Skeletal muscle cell (primary cell): ENCODE measurements at regions not wholly inside any gene's neighbourhood (a gene's known extent, or its start where the extent isn't known, plus 50 kb on each side); places are given as distances from the start of the nearest gene placed in this dataset.
A peak's percentile ranks its signal among the peaks of the same experiment; 100 is the strongest.
"Not testable (repeated sequence)": the region's sequence is repeated elsewhere in the genome, so short reads cannot be mapped to it uniquely, and the experiment has no call there.

Experiments
- DNase-seq: peaks from one replicate; pipeline ENCODE4 v3.0.0-alpha.2; 2010; ENCODE audit warnings: low read depth
- H3K4me3 ChIP-seq: 2 replicates; pipeline ENCODE4 v1.5.1; 2011; ENCODE audit warnings: low read depth, mild to moderate bottlenecking, control low read depth, low read length, moderate library complexity

DNA sequence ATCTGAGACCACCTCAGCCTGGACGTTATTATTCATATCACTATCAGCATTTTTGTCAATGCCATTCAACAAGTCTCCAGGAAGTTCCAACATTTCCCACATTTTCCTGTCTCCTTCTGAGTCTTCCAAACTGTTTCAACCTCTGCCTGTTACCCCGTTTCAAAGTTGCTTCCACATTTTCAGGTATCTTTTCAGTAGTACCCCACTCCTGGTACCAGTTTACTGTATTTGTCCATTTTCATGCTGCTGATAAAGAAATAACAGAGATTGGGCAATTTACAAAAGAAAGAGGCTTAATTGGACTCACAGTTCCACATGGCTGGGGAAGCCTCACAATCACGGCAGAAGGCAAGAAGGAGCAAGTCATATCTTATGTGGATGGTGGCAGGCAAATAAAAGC lies 565.5 kb downstream of the FRK start:
- no peak for DNase-seq
- no peak overlapping the region for H3K4me3 ChIP-seq

DNA sequence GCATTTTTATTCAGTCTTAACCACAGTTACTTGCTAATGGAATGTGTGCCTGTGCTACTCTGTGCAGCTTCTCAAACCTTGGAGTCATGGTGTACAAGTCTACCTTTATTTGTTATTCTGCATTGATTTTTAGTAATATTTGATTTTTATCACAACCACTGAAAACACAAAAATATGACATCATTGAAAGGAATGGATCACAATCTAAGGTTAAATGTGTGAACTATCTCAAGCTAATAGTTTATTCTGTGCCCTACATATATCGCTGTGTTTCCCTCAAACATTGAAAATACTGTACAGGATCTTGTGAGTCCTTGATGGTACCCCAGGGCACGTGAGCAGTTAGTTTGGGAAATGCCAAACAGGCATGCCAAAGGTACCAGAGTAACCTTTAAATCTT lies 573.4 kb downstream of the FRK start:
- no peak for DNase-seq
- no peak overlapping the region for H3K4me3 ChIP-seq

DNA sequence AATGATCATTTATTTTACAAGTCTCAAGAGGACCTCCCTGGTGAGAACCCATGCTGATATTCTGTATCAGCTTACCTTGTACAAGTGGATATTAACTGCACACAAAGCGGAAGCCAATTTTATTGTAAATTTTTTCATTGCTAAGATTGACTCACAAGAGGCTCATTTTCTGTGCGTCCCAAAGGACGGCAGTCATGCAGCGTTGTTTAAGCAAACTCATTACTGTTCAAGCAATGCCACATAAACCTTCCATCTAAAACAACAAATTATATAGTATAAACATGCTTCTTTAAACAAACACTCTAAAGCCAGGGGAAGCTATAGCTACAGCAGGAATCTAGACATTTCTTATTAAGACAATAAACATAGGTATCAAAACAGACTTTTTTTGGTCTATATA lies 575.3 kb downstream of the FRK start:
- no peak for DNase-seq
- no peak overlapping the region for H3K4me3 ChIP-seq

- not testable (repeated sequence) for DNase-seq
Measured at GRCh38 chr6:115480543-115480942, 580.1 kb downstream of the FRK start.

GRCh38 chr6:115474443-115475041 lies 586.1 kb downstream of the FRK start:
- no peak for DNase-seq
- no peak overlapping the region for H3K4me3 ChIP-seq

More at GRCh38 chr6:115480543-115480942, 580.1 kb downstream of the FRK start:
- not testable (repeated sequence) for H3K4me3 ChIP-seq

- H3K4me3 ChIP-seq = no peak overlapping the region
- no peak for DNase-seq
Measured at GRCh38 chr6:115468272-115469005, 592.3 kb downstream of the FRK start.

- no peak overlapping the region for H3K4me3 ChIP-seq
- no peak for DNase-seq
Measured at GRCh38 chr6:115467726-115468125, 593.0 kb downstream of the FRK start.

DNA sequence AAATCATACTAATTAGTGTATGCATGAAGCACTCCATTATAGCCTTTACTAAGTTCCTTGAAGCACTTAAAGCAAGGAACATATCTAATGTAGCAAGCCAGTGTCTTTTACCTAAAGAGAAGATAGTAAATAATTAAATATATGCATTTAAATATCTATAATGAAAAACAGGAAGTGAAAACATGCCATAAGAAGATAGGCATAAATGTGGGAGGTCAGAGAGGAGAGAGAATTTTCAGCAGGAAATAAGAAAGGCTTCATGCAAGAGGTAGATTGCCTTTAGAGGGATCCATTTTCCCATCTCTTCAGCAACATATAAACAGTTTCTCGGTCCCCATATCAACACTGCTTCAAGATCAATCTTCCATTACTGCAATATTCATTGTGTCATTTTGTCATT lies 599.8 kb downstream of the FRK start:
- no peak for DNase-seq
- no peak overlapping the region for H3K4me3 ChIP-seq

- no peak overlapping the region for H3K4me3 ChIP-seq
- DNase-seq = no peak
Measured at GRCh38 chr6:115456848-115457247, 603.8 kb downstream of the FRK start.

DNA sequence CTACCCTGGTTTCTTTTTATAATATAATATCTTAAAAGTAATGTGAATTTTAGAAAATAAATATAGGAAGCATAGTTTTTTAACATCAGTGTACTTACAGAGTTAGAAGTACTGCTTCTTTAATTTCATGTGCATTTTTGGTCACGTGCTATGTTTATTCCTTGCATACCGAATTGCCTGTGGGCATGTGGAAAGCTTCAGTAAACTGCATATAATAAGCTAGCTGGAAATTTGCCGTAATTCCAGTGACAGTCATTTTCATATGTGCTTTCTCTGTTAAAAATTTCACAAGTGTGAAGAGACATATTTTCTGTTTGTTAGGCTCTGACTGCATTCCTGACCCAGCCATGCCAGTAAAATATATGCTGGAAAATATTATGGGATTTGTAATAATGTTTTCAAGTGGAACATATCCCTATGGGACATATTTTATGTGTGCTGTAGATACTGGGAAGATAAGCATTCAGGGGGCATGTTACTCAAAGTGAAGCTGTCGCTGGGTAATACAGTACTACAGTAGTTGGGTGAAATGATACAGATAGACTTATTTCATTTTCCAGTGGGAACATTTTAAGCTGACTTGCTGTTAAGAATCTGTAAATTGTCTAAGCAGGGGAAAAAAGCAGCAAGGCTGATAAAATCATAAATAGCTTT lies 616.7 kb downstream of the FRK start:
- no peak overlapping the region for H3K4me3 ChIP-seq
- no peak for DNase-seq

DNA sequence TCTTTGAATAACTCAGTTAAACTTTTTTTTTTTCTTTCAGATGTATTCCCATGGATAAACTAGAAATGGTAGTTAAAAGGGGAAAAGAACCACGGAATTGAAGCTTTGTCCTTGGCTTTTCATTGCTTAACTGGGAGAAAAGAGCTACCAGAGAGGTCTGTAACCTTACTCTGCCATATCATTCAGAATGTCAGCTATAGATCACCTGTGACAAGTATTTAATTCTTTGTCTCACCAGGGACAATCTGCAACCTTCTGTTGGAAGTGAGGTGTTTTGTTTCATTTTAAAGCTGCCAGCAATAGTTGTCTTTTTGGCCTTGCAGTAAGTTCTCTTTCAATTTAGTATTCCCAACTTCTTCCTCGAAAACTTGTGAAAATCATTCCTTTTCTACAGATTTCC lies 618.4 kb downstream of the FRK start:
- no peak for DNase-seq
- H3K4me3 ChIP-seq = no peak overlapping the region

DNA sequence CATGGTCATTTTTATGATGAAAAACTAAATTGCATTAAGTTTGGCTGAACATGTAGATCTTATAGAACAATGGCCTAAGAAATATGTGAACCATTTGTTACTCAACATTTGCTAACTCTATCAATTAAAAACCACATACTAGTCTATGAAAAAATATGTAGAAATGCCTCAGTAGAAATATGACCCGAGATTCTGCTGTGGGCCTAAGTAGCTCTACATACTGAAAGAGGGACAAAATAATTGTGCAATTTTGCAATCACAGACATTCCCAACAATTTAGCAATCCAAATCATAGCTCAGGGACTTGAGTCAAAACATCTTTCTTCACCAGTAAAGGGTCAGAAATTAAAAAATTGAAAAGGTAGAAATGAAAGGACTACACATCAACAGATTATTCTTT lies 619.0 kb downstream of the FRK start:
- no peak overlapping the region for H3K4me3 ChIP-seq
- peak; percentile 0 for DNase-seq

- no peak overlapping the region for H3K4me3 ChIP-seq
- DNase-seq = no peak
Measured at GRCh38 chr6:115415378-115415777, 645.3 kb downstream of the FRK start.

DNA sequence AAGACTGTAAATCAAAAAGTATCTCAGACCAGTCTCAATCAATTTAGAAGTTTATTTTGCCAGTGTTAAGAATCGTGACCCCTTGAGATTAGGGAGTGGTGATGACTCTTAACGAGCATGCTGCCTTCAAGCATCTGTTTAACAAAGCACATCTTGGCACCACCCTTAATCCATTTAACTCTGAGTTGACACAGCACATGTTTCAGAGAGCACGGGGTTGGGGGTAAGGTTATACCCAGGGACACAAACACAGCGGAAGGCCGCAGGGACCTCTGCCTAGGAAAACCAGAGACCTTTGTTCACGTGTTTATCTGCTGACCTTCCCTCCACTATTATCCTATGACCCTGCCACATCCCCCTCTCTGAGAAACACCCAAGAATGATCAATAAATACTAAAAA lies 645.8 kb downstream of the FRK start:
- not testable (repeated sequence) for DNase-seq, H3K4me3 ChIP-seq

- no peak for DNase-seq
- H3K4me3 ChIP-seq = no peak overlapping the region
Measured at GRCh38 chr6:115411756-115412155, 648.9 kb downstream of the FRK start.

- H3K4me3 ChIP-seq = no peak overlapping the region
- DNase-seq = no peak
Measured at GRCh38 chr6:115404446-115404845, 656.2 kb downstream of the FRK start.

DNA sequence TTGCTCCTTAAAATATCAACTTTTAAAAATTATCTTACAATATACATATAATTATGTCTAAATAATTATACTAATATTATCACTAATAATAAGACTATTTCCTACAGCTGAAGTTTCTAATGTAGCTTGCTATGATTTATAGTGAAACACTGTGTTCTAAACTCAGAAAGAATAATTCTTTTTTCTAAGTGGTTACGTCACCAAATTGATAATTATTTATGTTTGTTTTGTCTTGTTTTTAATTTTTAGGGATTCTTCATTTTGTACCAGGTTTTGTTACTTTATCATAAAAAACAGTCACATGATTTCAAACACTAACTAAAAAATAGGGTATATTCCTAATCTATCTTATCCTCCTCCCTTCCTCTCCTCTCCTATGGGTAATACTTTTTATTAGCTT lies 662.1 kb downstream of the FRK start:
- DNase-seq = no peak
- no peak overlapping the region for H3K4me3 ChIP-seq

DNA sequence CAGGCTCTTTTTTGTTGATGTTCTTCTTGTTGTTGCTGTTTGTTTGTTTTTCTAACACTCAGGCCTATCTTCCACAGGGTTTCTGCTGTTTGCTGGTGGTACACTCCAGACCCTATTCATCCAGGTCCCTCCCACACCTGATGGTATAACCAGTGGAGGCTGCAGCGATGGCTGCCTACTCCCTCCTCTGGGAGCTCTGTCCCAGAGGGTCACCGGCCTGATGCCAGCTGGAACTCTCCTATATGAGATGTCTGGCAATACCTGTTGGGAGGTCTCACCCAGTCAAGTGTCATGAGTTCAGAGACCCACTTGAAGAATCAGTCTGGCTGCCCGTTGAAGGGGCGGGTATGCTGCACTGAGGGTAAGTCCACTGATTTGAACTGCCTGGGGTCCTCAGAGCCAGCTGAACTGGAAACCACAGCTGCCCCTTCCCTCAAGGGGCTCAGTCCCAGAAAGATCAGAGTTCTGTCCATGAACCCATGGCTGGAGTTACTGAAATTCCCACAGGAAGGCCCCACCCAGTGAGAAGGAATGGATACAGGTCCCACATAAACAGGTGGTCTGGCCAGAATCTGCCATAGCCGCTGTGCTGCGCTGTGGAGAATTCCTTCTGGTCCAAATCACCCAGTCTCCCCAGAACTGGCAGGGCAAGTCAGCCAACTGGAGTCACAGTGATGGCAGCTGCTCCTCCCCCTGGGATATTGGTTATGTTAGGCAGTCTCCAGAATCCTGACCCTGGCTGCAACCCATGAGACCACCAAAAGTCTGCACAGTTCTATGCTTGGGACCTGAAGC lies 664.4 kb downstream of the FRK start:
- DNase-seq = no peak
- H3K4me3 ChIP-seq = no peak overlapping the region

- H3K4me3 ChIP-seq = no peak overlapping the region
- no peak for DNase-seq
Measured at GRCh38 chr6:115393821-115394220, 666.9 kb downstream of the FRK start.

DNA sequence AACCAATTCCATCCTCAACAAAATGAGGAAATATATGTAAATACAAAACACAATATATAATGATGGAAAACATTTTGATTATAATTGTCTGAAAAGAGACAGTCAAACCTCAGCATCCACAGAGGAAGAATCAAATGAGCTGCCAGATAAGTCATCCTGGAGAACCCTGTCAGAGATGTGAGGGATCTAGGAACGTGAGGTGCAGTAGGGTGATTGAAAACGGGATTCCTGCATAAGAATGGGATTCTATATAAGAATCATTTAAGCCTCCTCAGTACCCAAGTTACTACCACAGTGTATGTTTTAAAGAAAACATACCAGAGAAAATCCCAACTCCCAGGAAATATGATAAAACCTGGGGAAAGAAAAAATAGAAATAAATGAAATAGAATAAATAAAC lies 690.5 kb downstream of the FRK start:
- DNase-seq = no peak
- no peak overlapping the region for H3K4me3 ChIP-seq
